ENCODE measurements at regions not wholly inside any gene's neighbourhood (a gene's known extent, or its start where the extent isn't known, plus 50 kb on each side); places are given as distances from the start of the nearest gene placed in this dataset.

DNA sequence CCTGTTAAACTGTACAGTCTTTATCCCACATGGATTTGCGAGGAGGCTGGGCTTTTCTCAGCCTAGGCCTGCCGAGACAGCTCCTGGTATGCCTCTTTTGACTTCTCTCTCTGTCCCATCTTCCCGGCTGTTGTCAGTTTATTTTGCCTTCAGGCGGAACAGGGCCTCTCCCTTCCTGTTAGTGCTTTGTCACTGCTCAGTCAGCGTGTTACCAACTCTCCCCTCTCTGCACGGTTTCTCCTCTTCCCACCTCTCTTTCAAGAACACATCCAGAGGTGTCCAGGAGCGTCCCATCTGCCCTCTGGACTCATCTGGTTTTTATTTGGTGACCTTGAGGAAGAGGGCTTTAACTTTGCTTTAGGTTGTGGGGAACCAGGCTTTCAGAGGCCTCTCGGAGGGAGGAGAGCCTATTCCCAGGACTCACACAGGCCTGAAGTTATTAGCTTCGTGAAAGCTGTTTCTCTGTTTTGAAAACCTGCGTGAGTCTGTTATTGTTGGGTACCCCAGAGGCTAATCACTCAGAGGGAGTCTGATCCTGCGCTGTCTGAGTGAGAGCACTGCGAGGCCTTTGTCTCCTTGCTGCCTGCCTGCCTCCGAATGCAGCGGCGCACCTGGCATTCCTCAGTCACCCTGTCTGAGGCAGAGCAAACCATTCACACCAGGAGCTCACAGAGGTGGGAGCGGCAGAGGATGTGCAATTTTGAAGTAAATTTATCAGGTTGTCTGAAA, 234.4 kb upstream of the MPDZ start:
- FAIRE-seq = no peak

DNA sequence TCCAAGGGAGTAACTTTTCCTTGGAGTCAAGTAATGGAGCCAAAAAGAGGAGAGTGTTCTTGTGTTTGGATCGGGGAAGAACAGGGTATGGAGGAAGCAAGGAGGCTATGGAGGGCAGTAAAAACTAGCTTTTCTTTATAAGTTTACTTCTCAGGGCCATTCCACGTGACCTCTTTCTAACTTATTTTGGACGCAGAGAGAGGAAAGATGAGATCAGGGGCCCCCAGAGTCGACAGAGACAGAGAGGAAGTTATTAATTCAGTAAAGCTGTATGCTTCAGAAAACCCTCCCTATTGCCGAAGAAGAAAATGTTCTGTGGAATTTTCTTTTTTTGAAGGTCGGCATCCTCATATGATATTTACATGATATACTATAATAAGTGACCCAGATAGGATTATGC, 233.8 kb upstream of the MPDZ start:
- no peak for FAIRE-seq

DNA sequence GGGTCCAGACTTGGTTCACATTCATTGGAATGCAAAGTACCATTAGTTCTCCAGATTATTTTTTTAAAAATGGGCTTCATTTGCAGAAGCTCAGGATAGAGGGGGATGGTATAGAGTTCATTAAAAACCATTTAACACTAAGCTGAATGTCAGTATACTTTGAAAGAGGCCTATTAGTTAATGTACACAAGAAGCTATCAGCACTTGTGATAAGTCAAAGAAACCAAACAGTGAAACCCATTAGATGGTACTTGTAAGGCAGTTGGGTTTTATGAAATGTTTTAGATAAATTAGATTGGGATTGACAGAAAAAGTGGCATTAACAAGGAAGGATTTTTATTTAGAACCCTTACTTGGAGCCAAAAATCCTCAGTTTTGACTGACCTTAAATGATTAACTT, 229.2 kb upstream of the MPDZ start:
- FAIRE-seq = no peak

DNA sequence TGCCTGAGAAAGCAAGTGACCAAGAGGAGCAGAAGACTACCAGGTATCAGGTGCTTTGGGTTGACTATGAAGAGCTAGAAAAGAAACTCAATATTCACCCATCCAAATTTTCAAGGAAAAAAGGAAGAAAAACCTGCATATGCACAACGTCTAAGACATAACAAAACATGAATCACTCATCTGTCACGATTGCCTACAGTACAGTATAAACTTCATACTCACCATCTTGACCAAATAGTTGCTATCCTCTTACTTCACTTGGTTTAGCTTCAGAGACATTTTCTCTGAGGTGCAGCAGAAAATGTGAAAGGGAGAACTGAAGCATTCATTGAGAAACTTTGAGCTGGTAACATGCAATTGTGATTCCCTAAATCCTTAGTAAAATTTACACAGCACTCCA, 228.6 kb upstream of the MPDZ start:
- no peak for FAIRE-seq

DNA sequence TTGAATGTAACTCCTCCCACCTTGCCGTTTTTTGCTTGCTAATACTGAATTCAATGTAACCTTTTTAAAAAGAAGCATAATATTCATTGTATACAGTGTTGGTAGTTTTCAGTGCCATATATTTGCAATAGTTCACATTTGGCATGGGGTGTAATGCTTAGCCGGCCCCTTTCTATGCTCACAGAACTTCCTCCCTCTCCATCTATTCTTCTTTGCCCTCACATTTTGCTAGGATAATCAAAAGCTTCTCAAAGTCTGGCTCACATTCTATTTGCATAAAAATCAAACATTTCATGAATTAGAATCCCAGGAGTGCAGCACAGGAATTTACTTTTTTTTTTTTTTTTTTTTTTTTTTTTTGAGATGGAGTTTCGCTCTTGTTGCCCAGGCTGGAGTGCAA, 226.3 kb upstream of the MPDZ start:
- FAIRE-seq = no peak

DNA sequence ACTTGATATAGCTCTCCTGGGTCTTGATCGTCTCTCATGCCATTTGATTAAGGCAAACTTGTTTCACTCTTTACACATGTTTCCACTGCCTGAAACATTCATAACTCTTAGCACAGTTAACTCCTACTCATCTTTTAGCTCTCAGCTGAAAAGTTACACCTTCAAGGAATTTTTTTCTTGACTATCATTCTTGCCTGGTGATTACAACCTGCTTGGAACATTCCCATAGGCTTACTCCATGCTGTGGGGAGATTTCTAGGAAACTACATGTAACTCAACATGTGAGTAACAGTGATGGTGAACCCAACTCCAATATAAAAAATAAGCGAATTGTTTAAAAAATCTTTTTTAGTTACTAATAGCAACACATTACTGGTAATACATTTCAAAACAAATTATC, 224.1 kb upstream of the MPDZ start:
- no peak for FAIRE-seq

DNA sequence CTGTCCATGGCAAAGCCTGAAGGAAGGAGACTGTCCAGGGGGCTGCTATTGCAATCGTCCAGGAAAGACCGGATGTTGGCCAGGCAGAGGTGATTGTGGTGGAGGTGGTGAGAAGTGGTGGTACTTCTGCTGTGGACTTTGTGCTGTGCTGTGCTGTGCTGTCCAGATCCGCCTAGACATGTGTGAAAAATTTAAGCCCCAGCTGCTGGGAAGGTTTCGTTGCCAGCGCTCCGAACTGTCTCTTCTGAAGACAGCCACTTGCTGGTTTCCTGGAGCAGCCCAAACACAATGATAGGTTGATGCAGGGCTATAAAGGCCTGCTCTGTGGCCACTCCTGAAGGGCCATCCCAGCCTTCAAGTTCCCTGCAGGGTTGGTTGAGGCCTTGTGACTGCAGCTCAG, 223.0 kb upstream of the MPDZ start:
- FAIRE-seq = no peak

DNA sequence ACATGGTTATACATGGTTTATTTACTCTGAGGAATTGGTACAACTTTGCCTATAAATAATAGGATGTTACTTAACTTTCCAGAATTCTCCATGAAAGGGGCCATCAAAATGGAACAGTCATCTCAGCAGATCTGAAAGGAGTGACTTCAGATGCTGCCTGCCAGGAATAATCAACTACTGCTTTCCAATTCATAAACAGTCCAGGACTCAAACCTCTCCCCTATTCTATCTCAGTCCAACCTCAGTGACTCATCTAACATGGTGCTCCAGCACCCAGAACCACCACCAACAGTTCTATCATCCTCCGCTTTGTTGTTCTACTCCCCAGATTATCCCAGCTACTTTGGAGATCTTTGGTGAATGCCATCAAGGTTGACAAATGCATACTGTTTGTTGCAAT, 221.5 kb upstream of the MPDZ start:
- FAIRE-seq = no peak

DNA sequence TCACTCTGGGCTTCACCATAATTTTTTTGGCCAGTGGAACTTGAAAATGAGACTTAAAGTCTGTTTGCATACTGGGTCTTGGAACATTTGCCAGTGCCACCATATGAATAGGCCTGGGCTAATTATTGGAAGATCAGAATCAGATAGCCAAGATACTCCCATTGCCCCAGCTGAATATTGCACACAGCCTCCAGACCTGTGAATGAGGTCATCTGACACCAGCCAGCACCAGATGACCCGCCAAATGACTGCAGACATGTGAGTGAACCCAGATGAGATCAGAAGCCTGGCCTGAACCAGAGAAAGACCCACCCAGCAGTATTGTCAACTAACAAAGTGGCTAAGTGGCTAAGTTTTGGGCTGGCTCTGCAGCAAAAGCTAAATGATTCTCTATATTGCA, 220.5 kb upstream of the MPDZ start:
- FAIRE-seq = no peak

DNA sequence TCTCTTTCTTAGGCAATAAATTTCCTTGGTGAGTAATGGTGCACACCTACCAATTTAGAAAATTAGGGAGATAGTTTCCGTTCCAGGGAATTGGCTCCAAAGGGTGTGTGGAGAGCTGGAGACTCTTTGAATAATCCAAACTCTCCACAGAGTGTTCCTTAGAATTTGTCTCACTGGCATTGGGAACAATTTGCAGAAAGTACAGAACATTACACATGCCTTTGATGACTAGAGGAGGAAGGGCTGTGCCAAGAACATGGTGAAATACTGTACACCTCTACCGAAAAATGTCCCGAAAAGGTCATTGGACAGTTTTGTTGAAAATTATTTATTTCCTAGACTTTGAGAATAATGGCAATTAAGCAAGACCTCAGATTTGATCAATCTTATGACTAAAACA, 214.2 kb upstream of the MPDZ start:
- FAIRE-seq = no peak

DNA sequence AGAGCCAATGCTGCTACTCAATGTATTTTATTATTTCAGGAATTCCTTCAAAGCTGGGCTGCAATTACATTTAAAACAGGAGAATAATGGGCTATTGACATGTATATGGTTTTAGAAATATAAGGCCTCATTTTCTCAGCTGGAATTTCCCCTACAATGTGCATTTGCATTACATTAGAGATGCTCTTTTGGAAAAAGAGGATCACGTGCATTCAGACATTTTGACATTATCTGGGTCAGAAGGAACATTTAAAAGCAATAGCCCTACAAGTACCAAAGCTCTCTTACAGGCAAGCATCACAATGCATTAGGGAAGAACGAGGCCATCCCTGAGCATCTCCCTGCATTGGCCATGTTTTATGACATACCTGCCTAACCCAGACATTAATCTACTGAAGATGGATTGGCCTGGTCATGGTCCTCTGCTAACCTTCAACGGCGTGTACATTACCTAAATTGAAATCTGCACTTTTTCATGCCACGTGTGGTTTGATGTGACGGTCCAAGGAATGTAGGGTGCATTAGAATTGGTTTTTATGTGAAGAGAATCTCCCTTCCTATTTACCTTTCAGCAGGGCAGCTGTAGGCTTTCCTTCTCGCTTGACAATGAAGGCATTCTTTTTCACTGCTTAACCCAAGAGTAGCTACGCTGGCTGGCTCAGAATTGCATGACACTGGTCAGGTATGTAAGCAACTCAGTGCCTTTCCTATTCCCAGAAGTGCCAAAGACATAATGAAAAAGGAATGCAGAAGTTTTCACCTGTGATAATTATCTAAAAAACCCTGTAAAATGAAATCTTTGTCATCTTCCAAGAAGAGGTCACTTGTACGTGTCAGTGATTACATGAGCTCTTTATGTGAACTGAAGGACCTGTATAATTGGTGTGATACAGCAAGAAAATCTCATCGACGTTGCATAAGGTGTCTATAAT, 212.3 kb upstream of the MPDZ start:
- FAIRE-seq = no peak

DNA sequence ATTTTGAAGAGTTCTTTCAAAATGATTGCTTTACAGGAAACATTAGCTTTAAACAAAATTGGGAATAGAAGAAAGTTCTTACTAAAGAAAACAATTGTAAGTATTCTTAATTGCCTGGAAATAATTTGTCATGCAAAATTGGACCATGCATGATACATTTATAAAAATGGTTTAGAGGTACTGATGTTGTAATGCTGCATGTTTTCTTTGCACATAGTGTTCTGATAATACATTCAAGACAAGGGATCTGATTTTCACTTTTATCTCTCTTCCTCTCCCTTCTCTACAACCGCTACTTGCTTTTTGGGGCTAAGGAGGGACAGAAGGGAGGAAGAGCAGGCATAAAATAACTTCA, 211.6 kb upstream of the MPDZ start:
- no peak for FAIRE-seq

DNA sequence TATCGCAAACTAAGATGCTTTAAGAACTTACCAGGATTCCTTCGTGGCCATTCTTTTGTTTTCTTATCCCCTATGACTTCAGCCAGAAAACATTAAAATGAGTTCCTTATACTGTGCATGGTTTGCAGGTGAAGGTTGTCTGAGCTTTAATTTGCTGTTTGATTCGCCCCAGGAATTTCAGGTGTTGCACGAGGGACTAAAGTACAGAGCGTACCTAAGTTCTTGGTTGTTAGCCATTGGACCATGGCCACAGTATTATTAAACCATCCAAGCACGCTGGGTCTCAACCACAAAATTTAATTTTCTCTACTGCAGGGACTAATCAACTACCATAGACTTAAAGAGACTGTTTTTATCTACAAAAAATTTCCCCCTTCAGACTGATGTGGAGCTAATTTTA, 208.4 kb upstream of the MPDZ start:
- FAIRE-seq = no peak

DNA sequence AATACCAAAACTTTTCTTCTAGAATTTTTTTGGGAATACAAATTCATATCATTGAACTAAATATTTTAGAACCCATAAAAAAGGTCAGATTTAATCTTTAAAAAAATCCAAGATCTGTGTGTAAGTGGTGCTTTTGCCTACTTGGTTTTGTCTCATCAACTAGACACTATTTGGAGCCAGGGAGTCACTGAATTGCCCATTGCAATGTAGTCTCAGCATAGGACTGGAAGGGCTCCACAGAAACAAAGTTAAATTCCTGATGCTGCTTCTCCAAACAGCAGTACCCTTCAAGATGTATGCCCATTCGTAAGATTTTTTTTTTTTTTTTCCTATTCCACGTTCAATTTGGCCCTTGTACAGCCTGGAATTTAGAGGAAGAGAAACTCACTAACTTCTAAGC, 208.0 kb upstream of the MPDZ start:
- FAIRE-seq = no peak

DNA sequence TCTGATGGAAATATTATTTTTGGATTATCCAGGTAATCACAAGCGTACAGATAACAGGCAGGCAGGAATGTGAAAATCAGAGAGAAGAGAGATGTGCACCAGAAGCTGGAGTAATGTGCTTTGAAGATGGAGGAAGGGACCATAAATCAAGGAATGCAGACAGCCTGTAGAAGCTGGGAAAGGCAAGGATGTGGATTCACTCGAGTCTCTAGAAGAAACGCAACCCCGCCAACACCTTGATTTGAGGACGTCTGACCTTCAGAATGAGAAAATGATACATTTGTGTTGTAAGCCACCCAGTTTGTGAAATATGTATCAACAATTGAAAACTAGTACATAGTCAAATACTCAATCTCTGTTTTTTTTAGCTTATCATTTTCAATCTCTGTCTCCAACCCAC, 207.6 kb upstream of the MPDZ start:
- no peak for FAIRE-seq

DNA sequence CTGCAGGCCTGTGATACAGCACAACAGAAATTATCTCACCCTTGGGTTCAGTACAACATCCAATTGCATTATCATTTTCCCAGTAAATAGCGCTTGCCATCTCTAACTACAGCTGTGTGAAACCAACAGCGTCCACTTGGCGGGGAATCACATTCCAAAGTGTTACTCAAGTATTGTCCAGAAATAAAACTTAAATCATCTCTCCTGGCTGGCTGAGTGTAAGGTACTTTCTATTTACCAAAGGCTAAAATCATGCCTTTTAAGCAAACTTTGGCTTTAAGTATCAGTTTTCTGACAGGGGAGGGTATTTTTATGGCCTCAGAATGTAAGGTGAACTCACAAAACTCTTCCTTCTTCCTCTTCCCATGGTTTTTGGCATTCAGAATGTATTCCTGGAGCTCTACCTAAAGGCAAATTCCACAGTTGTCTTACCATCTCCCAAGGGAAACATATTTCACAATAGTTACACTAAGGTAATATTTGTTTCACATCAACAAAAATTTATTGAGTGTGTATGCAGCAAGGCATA, 205.6 kb upstream of the MPDZ start:
- no peak for FAIRE-seq

DNA sequence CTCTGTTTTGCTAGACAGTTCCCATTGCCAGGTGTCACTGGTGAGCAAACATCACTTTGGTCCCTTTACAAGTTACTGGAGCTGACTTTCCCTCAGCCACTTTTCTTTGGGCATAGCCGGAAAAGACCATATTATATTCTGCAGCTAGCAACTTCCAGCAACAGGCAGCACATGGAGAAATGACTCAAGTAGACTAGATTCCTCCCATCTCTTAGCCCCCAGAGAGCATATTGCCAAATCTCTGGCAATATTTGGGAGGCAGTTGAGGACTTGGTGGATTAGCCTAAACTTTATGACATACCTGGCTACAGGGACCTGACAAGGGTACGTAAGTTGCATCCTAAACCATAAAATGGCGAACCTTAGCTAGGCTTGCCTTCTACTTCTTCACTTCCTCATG, 204.7 kb upstream of the MPDZ start:
- FAIRE-seq = no peak

DNA sequence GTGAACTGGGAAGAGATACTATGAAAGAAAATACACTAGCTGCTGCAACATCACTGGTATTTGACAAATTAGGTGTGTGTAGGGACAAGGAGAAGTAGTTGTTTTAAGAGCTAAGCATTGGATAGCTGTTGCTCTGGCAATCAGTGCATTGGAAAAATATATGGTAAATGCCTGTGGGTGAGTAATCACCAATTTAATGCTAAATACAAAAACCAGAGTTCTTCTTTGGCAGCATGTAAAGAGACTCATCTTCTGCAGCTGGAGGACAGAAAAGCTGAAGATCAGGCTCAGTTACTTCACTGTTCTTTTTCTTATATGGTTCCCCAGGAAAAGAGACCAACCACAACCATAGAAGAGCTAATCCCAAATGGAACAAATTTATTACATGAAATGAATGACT, 201.8 kb upstream of the MPDZ start:
- FAIRE-seq = no peak

DNA sequence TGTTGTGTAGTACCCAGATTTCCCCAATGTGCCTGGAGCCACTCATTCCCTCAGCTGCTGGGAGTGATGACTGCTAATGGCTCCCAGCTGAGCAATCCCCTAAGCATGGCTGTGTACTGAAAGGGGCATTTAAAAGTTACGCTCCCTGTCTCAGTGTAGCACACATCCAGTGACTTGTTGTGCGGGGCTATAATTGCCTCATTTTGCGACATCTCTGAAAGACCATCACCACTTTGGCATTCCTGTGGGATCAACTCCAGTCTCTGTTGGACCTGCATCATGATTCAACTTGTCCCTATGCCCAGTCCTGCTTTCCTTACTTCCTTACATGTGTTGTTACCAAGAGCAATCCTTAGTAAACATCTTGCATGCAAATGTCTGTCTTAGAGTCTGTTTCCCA, 201.2 kb upstream of the MPDZ start:
- FAIRE-seq = no peak

DNA sequence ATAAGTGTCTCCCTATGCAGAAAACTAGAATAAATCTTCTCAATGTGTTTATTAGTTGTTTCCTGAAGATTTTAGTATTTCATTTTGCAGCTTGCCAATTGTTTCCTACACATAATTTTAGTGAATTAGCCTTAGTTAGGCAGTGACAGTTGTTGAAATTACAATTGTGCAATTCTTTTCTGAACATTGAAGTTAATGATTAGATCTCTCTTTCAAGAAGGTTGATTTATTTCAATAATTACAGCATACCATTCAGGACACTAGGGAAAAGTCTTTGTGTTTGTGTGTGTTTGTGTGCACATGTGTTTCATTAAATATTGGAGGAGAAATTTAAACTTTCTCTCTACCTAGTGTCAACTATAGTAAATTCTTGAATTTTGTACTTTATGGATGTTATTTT, 199.6 kb upstream of the MPDZ start:
- no peak for FAIRE-seq

DNA sequence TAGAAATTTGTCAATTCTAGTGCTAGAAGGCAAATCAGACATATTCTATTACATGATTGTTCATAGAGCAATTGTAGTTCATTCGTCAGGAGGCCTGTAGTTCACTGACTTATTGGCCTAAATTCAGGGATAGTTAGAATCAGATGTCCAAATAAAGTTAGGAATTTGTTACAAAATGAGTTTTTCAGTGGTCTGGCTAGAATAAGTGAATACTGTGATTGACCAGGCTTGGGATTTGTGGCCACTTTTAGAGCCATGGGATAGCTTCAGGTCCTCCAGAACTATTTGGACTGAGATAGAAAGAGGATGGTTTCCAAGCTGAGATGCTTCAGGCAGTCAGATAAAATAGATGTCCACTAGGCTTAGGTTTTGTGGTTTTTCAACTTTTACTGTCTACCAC, 199.1 kb upstream of the MPDZ start:
- FAIRE-seq = no peak

DNA sequence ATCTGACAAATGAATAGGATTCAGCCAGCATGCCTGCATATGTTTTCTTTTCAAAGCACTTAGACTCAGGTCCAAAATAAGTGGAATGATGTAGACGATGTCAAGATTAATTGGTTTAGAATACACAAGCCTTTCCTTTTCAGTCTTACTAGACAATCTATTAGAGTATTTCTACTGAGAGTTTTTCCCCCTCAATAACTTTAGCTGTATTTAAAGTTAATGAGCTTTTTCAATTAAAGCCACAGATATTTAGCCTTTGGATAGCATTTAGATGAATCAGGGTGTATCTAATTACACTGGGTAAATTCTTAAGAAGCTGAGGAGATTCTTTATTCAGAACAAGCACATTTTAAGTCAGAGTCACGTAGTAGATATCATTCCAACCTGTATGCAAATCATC, 198.7 kb upstream of the MPDZ start:
- no peak for FAIRE-seq

DNA sequence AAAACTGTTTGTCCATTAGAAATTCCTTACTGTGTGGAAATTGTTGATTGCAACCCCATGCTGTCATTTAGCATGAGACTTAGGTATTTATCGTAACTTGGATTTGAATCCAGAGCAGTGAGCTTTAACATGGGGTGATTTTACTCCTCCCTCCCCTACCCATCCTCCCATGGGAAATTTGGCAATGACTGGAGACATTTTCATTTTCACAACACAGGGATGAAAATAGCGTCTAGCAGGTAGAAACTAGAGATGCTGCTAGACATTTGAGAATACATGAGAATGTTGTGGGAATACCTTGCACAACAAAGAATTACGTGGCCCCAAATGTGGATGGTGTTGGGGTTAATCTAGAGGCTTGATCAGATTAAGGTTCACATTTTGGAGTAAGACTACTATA, 191.3 kb upstream of the MPDZ start:
- FAIRE-seq = no peak

DNA sequence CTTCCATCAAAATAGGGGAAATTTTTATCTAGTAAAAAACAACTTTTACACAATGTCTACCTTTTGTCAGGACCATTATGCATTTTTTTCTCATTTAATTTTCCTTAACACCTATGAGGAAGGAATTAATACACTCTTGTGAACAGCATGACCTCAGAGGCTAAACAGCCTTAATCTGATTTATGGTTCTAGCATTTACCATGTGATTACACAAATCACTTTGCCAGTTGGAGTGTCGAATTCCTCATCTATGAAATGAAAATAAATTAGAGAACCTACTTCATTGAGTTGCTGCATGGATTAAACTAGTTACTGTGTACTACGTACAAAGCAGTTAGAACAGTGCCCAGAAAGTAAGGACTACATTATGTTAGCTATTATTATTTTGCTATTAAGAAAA, 187.7 kb upstream of the MPDZ start:
- FAIRE-seq = no peak
